ENCODE measurements at regions not wholly inside any gene's neighbourhood (a gene's known extent, or its start where the extent isn't known, plus 50 kb on each side); places are given as distances from the start of the nearest gene placed in this dataset.
"Not testable (repeated sequence)": the region's sequence is repeated elsewhere in the genome, so short reads cannot be mapped to it uniquely, and the experiment has no call there.

GRCh38 chr10:78596556-78596955, 472.2 kb upstream of the ZMIZ1 start:
- DNase-seq (ENCODE audit: low read depth), result no peak

- no peak for DNase-seq (ENCODE audit: low read depth)
Measured at GRCh38 chr10:78597796-78598555, 470.8 kb upstream of the ZMIZ1 start.

GRCh38 chr10:78599122-78599853, 469.5 kb upstream of the ZMIZ1 start:
- no peak for DNase-seq (ENCODE audit: low read depth)

- DNase-seq (ENCODE audit: low read depth), result no peak
Measured at GRCh38 chr10:78600121-78600665, 468.6 kb upstream of the ZMIZ1 start.

GRCh38 chr10:78600740-78601139, 468.0 kb upstream of the ZMIZ1 start:
- DNase-seq (ENCODE audit: low read depth), result no peak

- DNase-seq (ENCODE audit: low read depth), result no peak
Measured at GRCh38 chr10:78602201-78602932, 466.4 kb upstream of the ZMIZ1 start.

- DNase-seq (ENCODE audit: low read depth), result no peak
Measured at GRCh38 chr10:78604286-78604685, 464.5 kb upstream of the ZMIZ1 start.

- no peak for DNase-seq (ENCODE audit: low read depth)
Measured at GRCh38 chr10:78604721-78605120, 464.0 kb upstream of the ZMIZ1 start.

- DNase-seq (ENCODE audit: low read depth), result no peak
Measured at GRCh38 chr10:78605800-78606350, 462.9 kb upstream of the ZMIZ1 start.

- not testable (repeated sequence) for DNase-seq (ENCODE audit: low read depth)
Measured at GRCh38 chr10:78606766-78607165, 462.0 kb upstream of the ZMIZ1 start.

GRCh38 chr10:78609976-78610375, 458.8 kb upstream of the ZMIZ1 start:
- DNase-seq (ENCODE audit: low read depth), result no peak

- no peak for DNase-seq (ENCODE audit: low read depth)
Measured at GRCh38 chr10:78613132-78613531, 455.6 kb upstream of the ZMIZ1 start.

- DNase-seq (ENCODE audit: low read depth), result no peak
Measured at GRCh38 chr10:78614267-78614666, 454.5 kb upstream of the ZMIZ1 start.

GRCh38 chr10:78614744-78615143, 454.0 kb upstream of the ZMIZ1 start:
- no peak for DNase-seq (ENCODE audit: low read depth)

GRCh38 chr10:78616125-78616695, 452.6 kb upstream of the ZMIZ1 start:
- DNase-seq (ENCODE audit: low read depth), result no peak

- no peak for DNase-seq (ENCODE audit: low read depth)
Measured at GRCh38 chr10:78617115-78617514, 451.7 kb upstream of the ZMIZ1 start.

GRCh38 chr10:78617631-78618030, 451.1 kb upstream of the ZMIZ1 start:
- no peak for DNase-seq (ENCODE audit: low read depth)

GRCh38 chr10:78618050-78618449, 450.7 kb upstream of the ZMIZ1 start:
- no peak for DNase-seq (ENCODE audit: low read depth)

- no peak for DNase-seq (ENCODE audit: low read depth)
Measured at GRCh38 chr10:78619115-78619851, 449.5 kb upstream of the ZMIZ1 start.

GRCh38 chr10:78619896-78620295, 448.9 kb upstream of the ZMIZ1 start:
- DNase-seq (ENCODE audit: low read depth), result no peak

All from fibroblast of gingiva (primary cell).